ENCODE measurements at regions not wholly inside any gene's neighbourhood (a gene's known extent, or its start where the extent isn't known, plus 50 kb on each side); places are given as distances from the start of the nearest gene placed in this dataset.

- H3K27ac ChIP-seq, result no peak overlapping the region
- H3K9me3 ChIP-seq, result no peaks in the 10 kb centered on the region
- intact Hi-C loops (cut with DNase I), result loop anchor here (1.0 to 5.0 kb wide), 2 partner anchors 281 to 684 kb away; no protein-coding TSS in a partner anchor
- no peak for DNase-seq (ENCODE audit: low spot score in 2 of 2)
- H3K4me3 ChIP-seq, result no peak overlapping the region
- peaks cover 6% of the 10 kb centered on the region in 2 donors for H3K4me1 ChIP-seq
- no peaks in the 10 kb centered on the region for H3K27me3 ChIP-seq
- no peak for TF ChIP-seq CTCF (IDR thresholded peaks at IDR 0.05)
- H3K36me3 ChIP-seq, result no peaks in the 10 kb centered on the region
Observed at GRCh38 chr5:57778501-57779091, 296.0 kb upstream of the ACTBL2 start.

- Histone ChIP-seq H3K27ac (no peak overlapping the region), H3K27me3 (no peaks in the 10 kb centered on the region), H3K36me3 (no peaks in the 10 kb centered on the region), H3K4me3 (no peak overlapping the region), H3K4me1 (peaks cover 3 to 6% of the 10 kb centered on the region in 2 donors), H3K9me3 (no peaks in the 10 kb centered on the region)
- DNase-seq (ENCODE audit: low spot score in 2 of 2), result no peak
- intact Hi-C loops (cut with DNase I), result loop anchor here (5.0 kb wide), 1 partner anchor 280 kb away; no protein-coding TSS in a partner anchor
- TF ChIP-seq CTCF (IDR thresholded peaks at IDR 0.05), result no peak
Observed at GRCh38 chr5:57777174-57777581, 294.6 kb upstream of the ACTBL2 start.

- no peak for TF ChIP-seq CTCF (IDR thresholded peaks at IDR 0.05)
- DNase-seq (ENCODE audit: low spot score in 2 of 2), result no peak
- Histone ChIP-seq H3K27me3 (no peaks in the 10 kb centered on the region), H3K27ac (no peak overlapping the region), H3K9me3 (no peaks in the 10 kb centered on the region), H3K4me3 (no peak overlapping the region), H3K4me1 (peaks cover 3 to 6% of the 10 kb centered on the region in 2 donors), H3K36me3 (no peaks in the 10 kb centered on the region)
- intact Hi-C loops (cut with DNase I), result loop anchor here (5.0 kb wide), 1 partner anchor 279 kb away; no protein-coding TSS in a partner anchor
Observed at GRCh38 chr5:57776035-57776434, 293.4 kb upstream of the ACTBL2 start.

- Histone ChIP-seq H3K27me3 (no peaks in the 10 kb centered on the region), H3K27ac (no peak overlapping the region), H3K4me1 (no peaks in the 10 kb centered on the region), H3K9me3 (no peaks in the 10 kb centered on the region), H3K4me3 (no peak overlapping the region), H3K36me3 (no peaks in the 10 kb centered on the region)
- TF ChIP-seq CTCF (IDR thresholded peaks at IDR 0.05), result no peak
- intact Hi-C loops (cut with DNase I), result no loop called here
- DNase-seq (ENCODE audit: low spot score in 2 of 2), result no peak
Observed at GRCh38 chr5:57774439-57774838, 291.8 kb upstream of the ACTBL2 start.

- DNase-seq (ENCODE audit: low spot score in 2 of 2), result no peak
- Histone ChIP-seq H3K4me3 (no peak overlapping the region), H3K27ac (no peak overlapping the region), H3K9me3 (no peaks in the 10 kb centered on the region), H3K36me3 (no peaks in the 10 kb centered on the region), H3K4me1 (no peaks in the 10 kb centered on the region), H3K27me3 (no peaks in the 10 kb centered on the region)
- intact Hi-C loops (cut with DNase I), result no loop called here
- TF ChIP-seq CTCF (IDR thresholded peaks at IDR 0.05), result no peak
Observed at GRCh38 chr5:57772512-57772911, 289.9 kb upstream of the ACTBL2 start.

- TF ChIP-seq CTCF (IDR thresholded peaks at IDR 0.05), result no peak
- Histone ChIP-seq H3K27ac (no peak overlapping the region), H3K4me1 (no peaks in the 10 kb centered on the region), H3K27me3 (no peaks in the 10 kb centered on the region), H3K4me3 (no peak overlapping the region), H3K9me3 (no peaks in the 10 kb centered on the region), H3K36me3 (no peaks in the 10 kb centered on the region)
- no peak for DNase-seq (ENCODE audit: low spot score in 2 of 2)
- intact Hi-C loops (cut with DNase I), result no loop called here
Observed at GRCh38 chr5:57770039-57770438, 287.4 kb upstream of the ACTBL2 start.
